PC-3 (cell line): ENCODE measurements at regions not wholly inside any gene's neighbourhood (a gene's known extent, or its start where the extent isn't known, plus 50 kb on each side); places are given as distances from the start of the nearest gene placed in this dataset.

Experiments
- EZH2 ChIP-seq: fragments of 300-600 bp; sonication (generic); IDR thresholded peaks from one replicate; pipeline ENCODE4 v1.6.1; 2017; ENCODE audit warnings: antibody characterized with exemption, mild to moderate bottlenecking, low read length; ENCODE audit not compliant: unreplicated experiment
- EZH2phosphoT487 ChIP-seq: fragments of 300-600 bp; sonication (generic); IDR thresholded peaks from 2 replicates; pipeline ENCODE4 v1.6.1; 2018; ENCODE audit warnings: mild to moderate bottlenecking, antibody characterized with exemption, low read length, borderline replicate concordance
- TF ChIP-seq, protein P1 (sequence below): fragments of 300-600 bp; sonication (generic); conservative IDR thresholded peaks from 2 replicates; pipeline ENCODE4 v1.5.1; 2017; ENCODE audit warnings: antibody characterized with exemption, low read depth, mild to moderate bottlenecking, low read length

DNA sequence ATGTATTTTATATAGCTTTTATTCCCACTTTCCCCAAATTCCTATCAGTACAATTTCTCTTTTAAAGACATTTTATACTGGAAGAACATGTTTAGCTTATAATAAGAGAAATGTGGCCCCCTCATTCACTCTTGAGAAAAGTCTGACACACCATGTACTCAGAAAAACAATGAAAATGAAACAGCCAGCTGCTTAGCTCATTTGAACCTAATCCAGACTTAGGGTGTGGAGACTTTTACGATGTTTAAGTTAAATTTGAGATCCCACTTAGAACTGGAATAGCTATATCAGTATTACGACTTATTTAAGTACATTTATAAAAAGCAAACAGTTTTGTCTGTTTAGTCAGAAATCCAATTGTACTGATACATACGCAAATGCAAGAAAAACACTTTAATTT is 252.3 kb upstream of the ARRDC4 start:
- TF ChIP-seq, protein P1, sequence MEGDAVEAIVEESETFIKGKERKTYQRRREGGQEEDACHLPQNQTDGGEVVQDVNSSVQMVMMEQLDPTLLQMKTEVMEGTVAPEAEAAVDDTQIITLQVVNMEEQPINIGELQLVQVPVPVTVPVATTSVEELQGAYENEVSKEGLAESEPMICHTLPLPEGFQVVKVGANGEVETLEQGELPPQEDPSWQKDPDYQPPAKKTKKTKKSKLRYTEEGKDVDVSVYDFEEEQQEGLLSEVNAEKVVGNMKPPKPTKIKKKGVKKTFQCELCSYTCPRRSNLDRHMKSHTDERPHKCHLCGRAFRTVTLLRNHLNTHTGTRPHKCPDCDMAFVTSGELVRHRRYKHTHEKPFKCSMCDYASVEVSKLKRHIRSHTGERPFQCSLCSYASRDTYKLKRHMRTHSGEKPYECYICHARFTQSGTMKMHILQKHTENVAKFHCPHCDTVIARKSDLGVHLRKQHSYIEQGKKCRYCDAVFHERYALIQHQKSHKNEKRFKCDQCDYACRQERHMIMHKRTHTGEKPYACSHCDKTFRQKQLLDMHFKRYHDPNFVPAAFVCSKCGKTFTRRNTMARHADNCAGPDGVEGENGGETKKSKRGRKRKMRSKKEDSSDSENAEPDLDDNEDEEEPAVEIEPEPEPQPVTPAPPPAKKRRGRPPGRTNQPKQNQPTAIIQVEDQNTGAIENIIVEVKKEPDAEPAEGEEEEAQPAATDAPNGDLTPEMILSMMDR: no peak
- TF ChIP-seq EZH2 (no peak), EZH2phosphoT487 (no peak)
